ENCODE measurements at regions not wholly inside any gene's neighbourhood (a gene's known extent, or its start where the extent isn't known, plus 50 kb on each side); places are given as distances from the start of the nearest gene placed in this dataset.

DNA sequence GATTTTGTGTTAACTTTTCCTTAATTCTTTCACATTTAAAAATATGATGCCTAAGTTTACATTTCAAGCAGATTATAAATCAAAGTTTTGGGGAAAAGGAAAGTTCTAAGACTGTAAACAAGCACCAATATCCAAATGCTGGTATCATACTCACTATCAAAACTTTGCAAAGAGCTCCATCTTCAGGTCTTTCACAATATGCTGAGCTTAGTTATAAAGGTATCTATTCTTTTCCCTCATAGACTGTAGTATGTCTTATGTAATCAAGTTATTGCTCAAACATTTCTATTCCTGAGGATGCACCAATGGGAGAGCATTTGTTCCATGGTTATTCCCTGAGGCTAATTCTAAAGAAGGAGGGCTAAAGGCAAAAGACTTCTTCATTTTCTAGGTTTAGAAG lies 207.9 kb upstream of the FAM241A start:
- TF ChIP-seq POLR2AphosphoS5 (IDR thresholded peaks at IDR 0.05; ENCODE audit: borderline replicate concordance, low read depth, low read length) (no peak), EZH2 (IDR thresholded peaks at IDR 0.05) (no peak), FOXP2 (optimal IDR thresholded peaks at IDR 0.05; ENCODE audit: control extremely low read depth, extremely low read length, insufficient read depth) (no peak)

Data from SK-N-MC (cell line).